HG02885 (cell line): ENCODE measurements at regions not wholly inside any gene's neighbourhood (a gene's known extent, or its start where the extent isn't known, plus 50 kb on each side); places are given as distances from the start of the nearest gene placed in this dataset.

ENCODE experiments used
- ATAC-seq: cut with Tn5 transposase; IDR thresholded peaks from one replicate; pipeline ENCODE4 v1.9.1; 2021; ENCODE audit warnings: mild to moderate bottlenecking; ENCODE audit not compliant: unreplicated experiment, poor library complexity

GRCh38 chr3:72595927-72596610, 252.2 kb downstream of the SHQ1 start:
- no peak for ATAC-seq

GRCh38 chr3:72595376-72595775, 252.9 kb downstream of the SHQ1 start:
- ATAC-seq = no peak

DNA sequence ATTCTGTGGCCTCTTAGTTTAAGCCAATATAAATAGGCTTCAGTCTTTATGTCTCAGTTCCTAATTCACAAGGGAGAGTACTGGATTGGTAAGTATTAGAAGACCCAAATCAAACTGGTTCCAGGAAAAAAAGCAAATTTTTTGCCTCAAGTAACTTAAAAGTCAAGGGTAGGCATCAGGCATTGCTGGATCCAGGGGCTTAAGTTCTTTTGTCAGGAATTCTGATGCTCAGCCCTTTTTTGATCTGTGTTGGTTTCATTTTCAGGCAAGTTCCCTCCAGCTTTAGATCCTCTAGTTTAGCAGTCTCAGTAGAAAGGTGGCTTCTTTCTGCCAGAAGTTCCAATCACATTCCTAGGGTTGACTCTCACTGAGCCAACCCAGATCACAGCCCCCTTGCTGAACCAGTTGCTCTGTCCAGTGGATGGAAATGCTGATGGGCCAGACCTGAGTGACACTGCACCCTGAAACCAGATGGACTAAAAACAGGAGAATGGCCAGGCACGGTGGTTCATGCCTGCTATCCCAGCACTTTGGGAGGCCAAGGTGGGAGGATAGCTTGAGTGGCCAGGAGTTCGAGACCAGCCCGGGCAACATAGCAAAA, 253.5 kb downstream of the SHQ1 start:
- no peak for ATAC-seq

GRCh38 chr3:72593881-72594397, 254.3 kb downstream of the SHQ1 start:
- no peak for ATAC-seq

- ATAC-seq = no peak
Measured at GRCh38 chr3:72591522-72592421, 256.5 kb downstream of the SHQ1 start.

DNA sequence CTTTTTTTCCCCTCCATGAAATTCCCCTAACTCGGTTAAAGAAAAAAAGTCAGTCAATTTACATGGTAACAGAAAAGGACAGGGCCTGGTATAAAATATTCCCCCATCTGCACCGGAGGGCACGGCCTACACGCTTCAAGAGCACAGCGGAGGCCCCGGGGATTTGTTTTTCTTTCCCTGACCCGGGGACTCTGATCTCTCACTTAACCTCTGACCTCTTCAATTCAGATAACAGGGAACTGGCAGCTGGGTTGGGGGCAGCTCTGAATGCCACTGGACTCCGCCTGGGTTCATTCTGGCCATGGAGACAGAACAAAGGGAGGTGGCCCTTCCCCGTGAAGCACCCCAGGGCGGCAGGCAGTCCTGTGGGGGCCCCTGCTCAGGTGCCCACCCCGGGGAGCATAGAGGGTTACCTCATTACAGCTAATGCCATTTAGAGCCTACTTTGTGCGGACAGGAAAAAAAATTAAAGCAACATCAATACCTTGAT, 257.5 kb downstream of the SHQ1 start:
- ATAC-seq = no peak

- ATAC-seq = no peak
Measured at GRCh38 chr3:72587282-72587681, 261.0 kb downstream of the SHQ1 start.

DNA sequence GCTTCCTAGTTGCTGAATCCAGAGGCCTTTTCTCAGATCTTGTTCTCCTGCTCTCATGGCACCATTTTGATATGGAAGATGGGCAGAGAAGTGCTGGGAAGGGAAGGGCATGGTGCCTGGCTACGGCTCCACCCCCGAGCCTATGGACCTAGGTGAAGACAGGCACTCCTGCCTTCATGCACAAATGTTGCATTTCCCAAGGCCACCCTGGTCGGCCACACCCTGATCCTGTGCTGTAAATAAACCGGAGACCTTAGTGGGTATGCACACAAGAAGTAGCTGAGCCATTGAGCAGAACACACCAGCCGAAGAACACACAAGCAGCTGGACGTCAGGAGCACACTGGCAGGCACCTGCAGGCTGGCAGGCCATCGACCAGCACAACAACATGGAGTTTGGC, 261.6 kb downstream of the SHQ1 start:
- no peak for ATAC-seq

DNA sequence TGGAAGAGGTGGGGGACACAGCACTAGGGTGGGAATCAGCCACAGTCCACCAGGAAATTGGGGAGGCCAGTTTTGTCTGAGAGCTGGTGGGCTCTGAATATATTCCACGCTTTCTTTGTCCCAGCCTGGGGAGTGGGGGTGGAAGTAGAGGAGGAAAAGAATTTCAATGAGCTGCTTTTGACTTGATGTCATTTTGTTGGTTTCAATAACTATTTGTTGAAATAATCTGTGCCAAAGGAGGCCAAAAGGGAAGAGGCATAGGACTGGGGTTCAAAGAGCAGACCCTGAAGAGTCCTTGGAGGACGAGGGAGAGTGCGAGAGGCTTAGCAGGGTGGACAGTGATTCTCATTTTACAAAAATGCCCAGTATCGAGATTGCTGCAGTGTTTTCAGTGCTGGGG, 262.3 kb downstream of the SHQ1 start:
- no peak for ATAC-seq

DNA sequence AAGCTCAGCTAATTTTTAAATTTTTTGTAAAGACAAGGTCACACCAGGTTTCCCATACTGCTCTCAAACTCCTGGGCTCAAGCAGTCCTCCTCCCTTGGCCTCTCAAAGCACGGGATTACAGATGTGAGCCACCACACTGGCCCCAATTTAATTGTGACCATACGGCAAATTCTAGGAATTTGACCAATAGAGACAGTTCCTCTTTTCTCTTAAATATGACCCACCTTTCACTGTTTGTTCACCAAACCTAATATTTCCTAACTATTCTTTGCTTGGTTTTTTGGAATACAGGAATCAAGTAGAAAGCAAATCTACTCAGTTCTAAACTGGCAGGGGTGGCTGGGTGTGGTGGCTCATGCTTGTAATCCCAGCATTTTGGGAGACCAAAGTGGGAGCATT, 264.0 kb downstream of the SHQ1 start:
- ATAC-seq = no peak

- ATAC-seq = no peak
Measured at GRCh38 chr3:72582963-72583362, 265.3 kb downstream of the SHQ1 start.

DNA sequence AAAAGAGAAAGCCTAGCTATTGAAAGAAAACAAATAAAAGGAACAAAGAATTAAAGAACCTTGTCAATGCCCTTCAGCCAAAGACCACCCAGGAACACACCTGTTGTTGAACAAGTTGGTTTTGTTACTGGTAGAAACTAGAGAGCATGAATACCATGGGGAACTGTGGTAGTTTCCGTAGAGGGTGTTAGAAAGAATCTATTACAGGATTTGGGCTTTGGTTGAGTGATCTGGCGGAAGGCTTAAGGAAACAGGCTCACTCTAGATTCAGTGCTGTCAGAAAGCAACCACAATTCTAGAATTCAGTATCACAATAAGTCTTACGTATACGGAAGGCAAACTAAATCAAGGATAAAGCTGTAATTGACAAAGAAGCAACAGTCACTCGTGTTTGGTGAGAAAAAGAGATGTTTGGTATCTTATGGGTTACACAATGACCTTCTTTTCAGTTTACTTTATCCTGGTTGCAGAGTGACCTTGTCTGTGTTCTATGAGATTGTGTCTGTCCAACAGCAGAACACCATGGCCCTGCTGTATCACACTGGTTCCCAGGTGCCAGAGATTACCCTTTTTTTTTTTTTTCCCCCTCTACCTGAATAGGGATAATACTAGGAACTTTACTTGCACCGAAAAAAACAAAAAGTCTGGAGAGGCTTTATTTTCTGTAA, 265.9 kb downstream of the SHQ1 start:
- ATAC-seq = peak; percentile 97

GRCh38 chr3:72580900-72581299, 267.3 kb downstream of the SHQ1 start:
- ATAC-seq = no peak

- ATAC-seq = no peak
Measured at GRCh38 chr3:72580246-72580756, 267.9 kb downstream of the SHQ1 start.

- no peak for ATAC-seq
Measured at GRCh38 chr3:72579581-72580245, 268.5 kb downstream of the SHQ1 start.

DNA sequence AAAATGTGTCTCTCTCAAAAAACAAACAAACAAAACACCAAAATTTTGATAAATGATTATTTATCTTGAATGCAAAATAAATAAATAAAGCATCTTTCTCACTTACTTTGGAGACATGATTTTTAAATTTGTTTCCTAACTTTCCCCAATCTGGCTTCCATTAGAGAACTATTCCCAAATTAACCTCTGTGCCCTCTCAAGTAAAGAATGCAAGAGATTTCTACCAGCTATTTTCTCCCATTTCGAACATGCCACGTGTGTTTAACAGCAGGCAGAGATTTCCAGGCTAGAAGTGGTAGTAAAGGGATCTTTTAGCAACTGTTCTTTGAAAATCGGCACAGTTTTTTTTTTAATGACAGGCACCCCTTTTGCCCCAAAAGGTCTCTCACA, 269.1 kb downstream of the SHQ1 start:
- ATAC-seq = no peak

DNA sequence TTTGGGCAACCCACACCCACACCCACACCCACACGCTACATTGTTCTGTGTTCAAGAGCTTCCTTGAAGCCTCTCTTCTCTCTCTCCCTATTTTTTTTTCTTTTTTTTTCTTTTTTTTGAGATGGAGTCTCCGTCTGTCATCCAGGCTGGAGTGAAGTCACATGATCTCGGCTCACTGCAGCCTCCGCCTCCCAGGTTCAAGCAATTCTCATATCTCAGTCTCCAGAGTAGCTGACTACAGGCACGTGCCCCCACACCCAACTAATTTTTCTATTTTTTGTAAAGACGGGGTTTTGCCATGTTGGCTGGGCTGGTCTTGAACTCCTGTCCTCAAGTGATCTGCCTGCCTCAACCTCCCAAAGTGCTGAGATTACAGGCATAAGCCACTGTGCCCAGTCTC, 271.1 kb downstream of the SHQ1 start:
- no peak for ATAC-seq

GRCh38 chr3:72576563-72576962, 271.7 kb downstream of the SHQ1 start:
- ATAC-seq = no peak

DNA sequence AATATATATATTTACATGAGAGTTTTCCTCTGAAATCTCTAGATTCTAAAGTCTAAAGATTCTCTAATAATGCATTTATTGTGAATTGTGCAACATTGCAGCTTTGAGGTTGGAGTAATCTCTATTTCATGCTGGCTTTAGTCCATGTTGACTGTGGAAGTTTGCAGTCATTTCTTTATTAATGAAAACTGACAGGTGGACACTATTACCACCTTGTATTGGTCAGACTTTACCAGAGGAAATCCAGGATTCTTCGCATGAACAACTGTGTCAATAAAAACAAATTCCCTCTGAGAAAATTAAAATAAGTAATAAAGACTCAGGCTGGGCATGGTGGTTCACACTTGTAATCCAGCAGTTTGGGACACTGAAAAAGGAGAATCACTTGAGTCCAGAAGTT, 274.1 kb downstream of the SHQ1 start:
- no peak for ATAC-seq

- no peak for ATAC-seq
Measured at GRCh38 chr3:72573051-72573450, 275.2 kb downstream of the SHQ1 start.
